ENCODE measurements at regions not wholly inside any gene's neighbourhood (a gene's known extent, or its start where the extent isn't known, plus 50 kb on each side); places are given as distances from the start of the nearest gene placed in this dataset.

DNA sequence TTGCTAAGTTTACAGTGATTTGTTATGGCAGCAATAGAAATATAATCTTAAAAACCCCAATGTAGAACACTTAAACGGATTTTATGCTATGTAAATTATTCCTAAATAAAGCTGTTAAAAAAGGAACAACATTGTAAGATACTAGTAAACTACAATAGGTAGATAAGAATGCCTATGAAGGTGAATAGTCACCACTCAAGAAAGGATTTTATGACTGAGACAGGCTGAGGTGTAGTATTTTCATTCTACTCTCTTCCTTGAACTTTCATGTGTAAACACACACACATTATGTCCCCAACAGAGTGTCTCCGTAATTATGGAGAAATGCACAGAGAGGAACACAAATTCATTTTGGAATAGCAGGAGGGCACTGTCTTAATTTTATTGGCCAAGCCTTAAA is 183.9 kb upstream of the ST6GAL2 start:
- TF ChIP-seq, protein P1, sequence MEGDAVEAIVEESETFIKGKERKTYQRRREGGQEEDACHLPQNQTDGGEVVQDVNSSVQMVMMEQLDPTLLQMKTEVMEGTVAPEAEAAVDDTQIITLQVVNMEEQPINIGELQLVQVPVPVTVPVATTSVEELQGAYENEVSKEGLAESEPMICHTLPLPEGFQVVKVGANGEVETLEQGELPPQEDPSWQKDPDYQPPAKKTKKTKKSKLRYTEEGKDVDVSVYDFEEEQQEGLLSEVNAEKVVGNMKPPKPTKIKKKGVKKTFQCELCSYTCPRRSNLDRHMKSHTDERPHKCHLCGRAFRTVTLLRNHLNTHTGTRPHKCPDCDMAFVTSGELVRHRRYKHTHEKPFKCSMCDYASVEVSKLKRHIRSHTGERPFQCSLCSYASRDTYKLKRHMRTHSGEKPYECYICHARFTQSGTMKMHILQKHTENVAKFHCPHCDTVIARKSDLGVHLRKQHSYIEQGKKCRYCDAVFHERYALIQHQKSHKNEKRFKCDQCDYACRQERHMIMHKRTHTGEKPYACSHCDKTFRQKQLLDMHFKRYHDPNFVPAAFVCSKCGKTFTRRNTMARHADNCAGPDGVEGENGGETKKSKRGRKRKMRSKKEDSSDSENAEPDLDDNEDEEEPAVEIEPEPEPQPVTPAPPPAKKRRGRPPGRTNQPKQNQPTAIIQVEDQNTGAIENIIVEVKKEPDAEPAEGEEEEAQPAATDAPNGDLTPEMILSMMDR (IDR thresholded peaks at IDR 0.05): no peak
- H3K9me3 Mint-ChIP-seq: peaks cover 2% of the 10 kb centered on the region
- CTCF ChIA-PET: no interaction called here
- Histone ChIP-seq H3K27me3 (ENCODE audit: control insufficient read depth in 1 of 2, insufficient read depth in 2 of 2, low read length in 2 of 2) (no peaks in the 10 kb centered on the region), H3K9me3 (ENCODE audit: control insufficient read depth in 1 of 2, insufficient read depth in 1 of 2, low read length in 2 of 2) (no peaks in the 10 kb centered on the region), H3K4me1 (ENCODE audit: insufficient read depth, low read length) (no peaks in the 10 kb centered on the region), H3K27ac (ENCODE audit: low read depth in 1 of 2, low read length in 2 of 2) (no peak overlapping the region), H3K36me3 (ENCODE audit: insufficient read depth, low read length) (no peaks in the 10 kb centered on the region), H3K4me3 (ENCODE audit: low read length) (no peak overlapping the region)
- POLR2A ChIA-PET: no interaction called here
- ATAC-seq (ENCODE audit: poor library complexity) (no peak), DNase-seq (no peak)
- H3K4me1 Mint-ChIP-seq (ENCODE audit: low read depth): no peaks in the 10 kb centered on the region
- H3K4me3 Mint-ChIP-seq: no peak overlapping the region
- intact Hi-C loops (cut with DNase I, micrococcal nuclease): no loop called here
- H3K27me3 Mint-ChIP-seq: no peaks in the 10 kb centered on the region
- H3K27ac Mint-ChIP-seq: no peak overlapping the region
- H3K36me3 Mint-ChIP-seq (ENCODE audit: low read depth): no peaks in the 10 kb centered on the region

DNA sequence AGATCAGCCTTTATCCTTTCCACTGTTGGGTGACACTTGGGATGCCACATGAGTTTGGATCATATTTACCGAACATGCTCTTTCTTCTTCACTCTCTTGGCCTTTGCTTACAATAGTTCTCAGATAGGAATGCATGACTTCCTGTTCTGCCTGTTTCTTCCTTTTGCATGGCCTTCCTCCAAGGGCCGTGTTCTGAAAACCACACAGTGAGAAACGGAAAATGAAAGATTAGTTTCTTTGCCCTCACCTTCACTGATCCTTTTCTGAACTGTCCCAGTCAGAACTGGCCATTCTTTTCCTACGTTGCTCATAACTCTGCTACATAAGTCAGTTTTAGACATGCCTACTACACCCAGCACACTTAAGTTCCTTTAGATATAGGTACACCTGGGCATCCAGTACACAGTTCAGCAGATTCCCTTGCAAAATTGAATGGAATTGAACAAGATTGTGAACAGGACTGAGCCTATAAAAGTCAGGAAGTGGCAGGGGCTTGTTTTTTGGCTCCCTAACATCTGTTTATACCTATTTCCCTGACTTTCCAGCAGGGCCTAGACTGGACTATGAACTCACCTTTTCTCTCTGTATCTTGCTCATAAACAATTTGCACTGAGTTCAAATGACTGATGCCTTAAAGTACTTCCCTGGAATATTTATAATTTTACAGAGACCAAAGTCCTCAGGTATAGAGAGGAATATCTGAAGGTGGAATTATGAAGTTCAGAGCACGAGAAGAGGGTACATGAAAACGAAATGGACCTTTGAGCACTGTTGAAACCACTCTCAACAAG is 186.4 kb upstream of the ST6GAL2 start:
- H3K36me3 Mint-ChIP-seq (ENCODE audit: low read depth): no peaks in the 10 kb centered on the region
- Histone ChIP-seq H3K27me3 (ENCODE audit: control insufficient read depth in 1 of 2, insufficient read depth in 2 of 2, low read length in 2 of 2) (no peaks in the 10 kb centered on the region), H3K4me1 (ENCODE audit: insufficient read depth, low read length) (no peaks in the 10 kb centered on the region), H3K4me3 (ENCODE audit: low read length) (no peak overlapping the region), H3K27ac (ENCODE audit: low read depth in 1 of 2, low read length in 2 of 2) (no peak overlapping the region), H3K9me3 (ENCODE audit: control insufficient read depth in 1 of 2, insufficient read depth in 1 of 2, low read length in 2 of 2) (no peaks in the 10 kb centered on the region), H3K36me3 (ENCODE audit: insufficient read depth, low read length) (no peaks in the 10 kb centered on the region)
- no peak for DNase-seq
- no peak overlapping the region for H3K27ac Mint-ChIP-seq
- TF ChIP-seq, protein P1 (IDR thresholded peaks at IDR 0.05): no peak
- no peaks in the 10 kb centered on the region for H3K27me3 Mint-ChIP-seq
- CTCF ChIA-PET: no interaction called here
- no peak for ATAC-seq (ENCODE audit: poor library complexity)
- intact Hi-C loops (cut with DNase I, micrococcal nuclease): no loop called here
- no peak overlapping the region for H3K4me3 Mint-ChIP-seq
- no peaks in the 10 kb centered on the region for H3K4me1 Mint-ChIP-seq (ENCODE audit: low read depth)
- POLR2A ChIA-PET: no interaction called here
- H3K9me3 Mint-ChIP-seq: peaks cover 2% of the 10 kb centered on the region

DNA sequence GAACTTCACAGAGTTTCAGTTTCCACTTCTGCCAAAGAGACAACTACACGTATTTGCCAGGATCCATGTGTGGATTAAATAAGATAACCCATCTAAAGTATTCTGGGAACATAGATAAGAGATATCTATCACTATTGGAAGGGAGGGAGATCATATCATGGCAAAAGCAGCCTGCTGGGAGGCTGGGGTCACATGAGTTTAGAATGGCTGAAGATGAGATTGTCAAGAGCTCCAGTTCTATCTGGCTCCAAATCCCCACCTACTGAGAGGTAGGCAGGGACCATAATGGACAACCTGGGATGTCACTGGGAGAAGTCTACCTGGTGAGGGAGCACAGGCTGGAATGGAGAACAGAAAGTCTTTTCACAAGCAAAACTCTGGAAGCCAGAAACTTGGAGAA is 192.6 kb upstream of the ST6GAL2 start:
- H3K27me3 ChIP-seq (ENCODE audit: control insufficient read depth in 1 of 2, insufficient read depth in 2 of 2, low read length in 2 of 2): no peaks in the 10 kb centered on the region
- H3K36me3 Mint-ChIP-seq (ENCODE audit: low read depth): no peaks in the 10 kb centered on the region
- intact Hi-C loops (cut with DNase I, micrococcal nuclease): no loop called here
- ATAC-seq (ENCODE audit: poor library complexity) (no peak), DNase-seq (no peak)
- ChIA-PET POLR2A (no interaction called here), CTCF (no interaction called here)
- H3K4me1 ChIP-seq (ENCODE audit: insufficient read depth, low read length): no peaks in the 10 kb centered on the region
- no peaks in the 10 kb centered on the region for H3K4me1 Mint-ChIP-seq (ENCODE audit: low read depth)
- H3K27me3 Mint-ChIP-seq: no peaks in the 10 kb centered on the region
- TF ChIP-seq, protein P1 (IDR thresholded peaks at IDR 0.05): no peak
- H3K4me3 ChIP-seq (ENCODE audit: low read length): no peak overlapping the region
- no peak overlapping the region for H3K27ac ChIP-seq (ENCODE audit: low read depth in 1 of 2, low read length in 2 of 2)
- H3K9me3 Mint-ChIP-seq: peaks cover 2% of the 10 kb centered on the region
- no peaks in the 10 kb centered on the region for H3K36me3 ChIP-seq (ENCODE audit: insufficient read depth, low read length)
- no peak overlapping the region for H3K27ac Mint-ChIP-seq
- H3K9me3 ChIP-seq (ENCODE audit: control insufficient read depth in 1 of 2, insufficient read depth in 1 of 2, low read length in 2 of 2): no peaks in the 10 kb centered on the region
- H3K4me3 Mint-ChIP-seq: no peak overlapping the region
